GM23248 (cell line): ENCODE measurements at regions not wholly inside any gene's neighbourhood (a gene's known extent, or its start where the extent isn't known, plus 50 kb on each side); places are given as distances from the start of the nearest gene placed in this dataset.

ENCODE experiments used
- EZH2 ChIP-seq: fragments of 200-600 bp; sonication (generic); IDR thresholded peaks from 2 replicates; pipeline ENCODE4 v1.6.1; 2018; ENCODE audit warnings: antibody characterized with exemption, mild to moderate bottlenecking; ENCODE audit not compliant: insufficient read depth, poor library complexity, severe bottlenecking
- EZH2phosphoT487 ChIP-seq: fragments of 200-600 bp; sonication (generic); IDR thresholded peaks from 2 replicates; pipeline ENCODE4 v1.6.1; 2018; ENCODE audit warnings: antibody characterized with exemption, moderate library complexity, mild to moderate bottlenecking, low read depth; ENCODE audit not compliant: insufficient read depth

DNA sequence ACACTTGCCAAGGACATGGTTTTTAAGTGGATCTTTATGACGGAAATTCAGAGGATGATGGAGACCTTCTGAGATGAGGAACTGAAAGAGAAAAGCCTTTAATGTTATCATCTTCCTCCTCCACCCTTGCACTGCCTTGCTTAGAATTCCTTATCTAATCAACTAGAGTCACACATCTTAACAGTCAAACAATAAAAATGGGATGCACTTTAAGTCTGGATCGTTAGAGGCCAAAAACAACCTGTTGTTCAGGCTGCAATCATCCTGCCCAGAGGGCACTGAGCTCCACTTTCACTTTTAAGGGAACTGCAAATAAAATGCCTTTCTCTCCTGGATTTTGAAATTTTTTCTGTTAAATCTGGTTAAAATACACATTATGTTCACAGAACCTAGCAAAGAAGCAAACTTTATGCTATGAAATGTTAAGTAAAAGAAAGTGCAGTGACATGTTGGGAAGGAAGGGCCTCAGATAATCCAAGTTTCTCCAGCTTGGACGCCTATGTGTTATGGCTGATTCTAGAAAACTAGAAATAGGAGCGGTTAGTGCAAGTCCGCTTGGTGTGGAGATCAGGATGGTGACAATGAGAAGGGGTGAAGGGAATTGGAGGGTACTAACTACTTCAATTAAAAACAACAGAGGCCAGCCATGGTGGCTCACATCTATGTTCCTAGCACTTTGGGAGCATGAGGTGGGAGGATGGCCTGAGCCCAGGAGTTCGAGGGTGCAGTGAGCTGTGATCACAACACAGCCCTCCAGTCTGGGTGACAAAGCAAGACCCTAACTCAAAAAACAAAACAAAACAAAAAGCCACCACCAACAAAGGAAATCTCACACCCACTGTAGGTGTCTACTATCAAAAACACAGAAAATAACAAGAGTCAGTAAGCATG is 66.4 kb upstream of the KIF13A start:
- TF ChIP-seq EZH2 (no peak), EZH2phosphoT487 (no peak)
